Astrocyte (in vitro differentiated cells and primary cell): ENCODE measurements at regions not wholly inside any gene's neighbourhood (a gene's known extent, or its start where the extent isn't known, plus 50 kb on each side); places are given as distances from the start of the nearest gene placed in this dataset.

Source experiments
- EZH2 ChIP-seq: IDR thresholded peaks from 2 replicates; pipeline ENCODE4 v1.6.1; 2012; ENCODE audit warnings: mild to moderate bottlenecking, low read length, inconsistent platforms; ENCODE audit not compliant: insufficient read depth
- TF ChIP-seq, protein P1 (sequence below): IDR thresholded peaks from 2 replicates; pipeline ENCODE4 v1.5.1; 2011; ENCODE audit warnings: low read depth, mild to moderate bottlenecking, inconsistent platforms, low read length, moderate library complexity; ENCODE audit not compliant: insufficient read depth

DNA sequence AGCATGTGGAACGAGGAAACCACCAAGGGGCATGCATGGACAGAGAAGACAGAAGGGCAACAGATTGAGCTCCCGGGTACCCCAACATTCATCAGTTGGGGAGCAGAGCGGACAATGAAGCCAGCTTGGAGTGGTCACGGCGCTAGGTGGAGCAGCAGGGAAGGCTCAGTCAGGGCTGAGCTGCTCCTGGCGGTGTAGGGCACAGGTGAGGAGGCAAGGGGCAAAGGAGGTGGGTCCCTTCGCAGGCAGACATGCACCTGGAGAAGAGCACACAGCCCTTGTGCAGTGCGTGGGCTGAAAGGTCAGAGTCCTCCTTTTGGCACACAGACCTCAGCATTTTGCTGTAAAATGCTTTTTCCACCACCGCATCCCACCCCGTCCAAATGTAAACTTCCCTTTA, 90.0 kb upstream of the SLC6A6 start:
- TF ChIP-seq, protein P1, sequence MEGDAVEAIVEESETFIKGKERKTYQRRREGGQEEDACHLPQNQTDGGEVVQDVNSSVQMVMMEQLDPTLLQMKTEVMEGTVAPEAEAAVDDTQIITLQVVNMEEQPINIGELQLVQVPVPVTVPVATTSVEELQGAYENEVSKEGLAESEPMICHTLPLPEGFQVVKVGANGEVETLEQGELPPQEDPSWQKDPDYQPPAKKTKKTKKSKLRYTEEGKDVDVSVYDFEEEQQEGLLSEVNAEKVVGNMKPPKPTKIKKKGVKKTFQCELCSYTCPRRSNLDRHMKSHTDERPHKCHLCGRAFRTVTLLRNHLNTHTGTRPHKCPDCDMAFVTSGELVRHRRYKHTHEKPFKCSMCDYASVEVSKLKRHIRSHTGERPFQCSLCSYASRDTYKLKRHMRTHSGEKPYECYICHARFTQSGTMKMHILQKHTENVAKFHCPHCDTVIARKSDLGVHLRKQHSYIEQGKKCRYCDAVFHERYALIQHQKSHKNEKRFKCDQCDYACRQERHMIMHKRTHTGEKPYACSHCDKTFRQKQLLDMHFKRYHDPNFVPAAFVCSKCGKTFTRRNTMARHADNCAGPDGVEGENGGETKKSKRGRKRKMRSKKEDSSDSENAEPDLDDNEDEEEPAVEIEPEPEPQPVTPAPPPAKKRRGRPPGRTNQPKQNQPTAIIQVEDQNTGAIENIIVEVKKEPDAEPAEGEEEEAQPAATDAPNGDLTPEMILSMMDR = no peak
- TF ChIP-seq EZH2 = no peak
